ENCODE measurements at regions not wholly inside any gene's neighbourhood (a gene's known extent, or its start where the extent isn't known, plus 50 kb on each side); places are given as distances from the start of the nearest gene placed in this dataset.
"Not testable (repeated sequence)": the region's sequence is repeated elsewhere in the genome, so short reads cannot be mapped to it uniquely, and the experiment has no call there.

GRCh38 chr4:127528302-127528701, 104.5 kb upstream of the INTU start:
- Histone ChIP-seq H3K4me1 (ENCODE audit: control insufficient read depth in 2 of 2, insufficient read depth in 2 of 2, low read length in 2 of 2) (no peaks in the 10 kb centered on the region), H3K27ac (ENCODE audit: low read length in 2 of 2) (no peak overlapping the region), H3K79me2 (ENCODE audit: control insufficient read depth, insufficient read depth, low read length) (no peaks in the 10 kb centered on the region), H3K9me3 (ENCODE audit: control extremely low read depth in 1 of 3, control insufficient read depth in 2 of 3, insufficient read depth in 1 of 3, low read length in 2 of 3) (no peaks in the 10 kb centered on the region), H3K4me2 (replicated peaks; ENCODE audit: low read depth, low read length, poor library complexity, severe bottlenecking) (no peak overlapping the region), H4K20me1 (ENCODE audit: control insufficient read depth, insufficient read depth, low read length, poor library complexity, severe bottlenecking) (no peaks in the 10 kb centered on the region), H3K27me3 (replicated peaks in 1 of 4; ENCODE audit: control extremely low read depth in 1 of 4, control insufficient read depth in 3 of 4, insufficient read depth in 4 of 4, low read length in 3 of 4) (peaks cover 0 to 2% (median 0%) of the 10 kb centered on the region in 4 experiments), H3K4me3 (ENCODE audit: control extremely low read depth in 1 of 5, extremely low read depth in 1 of 5, insufficient read depth in 1 of 5, low read depth in 2 of 5, low read length in 4 of 5) (no peak overlapping the region), H3K9ac (ENCODE audit: low read length) (no peak overlapping the region), H3K36me3 (replicated peaks in 1 of 2; ENCODE audit: control extremely low read depth in 1 of 2, control insufficient read depth in 1 of 2, extremely low read depth in 1 of 2, insufficient read depth in 2 of 2, low read length in 1 of 2) (no peaks in the 10 kb centered on the region), H2AFZ (ENCODE audit: insufficient read depth, low read depth, low read length, poor library complexity, severe bottlenecking) (no peak overlapping the region)
- POLR2A ChIA-PET, result no interaction called here
- Mint-ChIP-seq H3K4me1 (no peaks in the 10 kb centered on the region), H3K27ac (no peak overlapping the region), H3K4me3 (no peak overlapping the region), H3K27me3 (no peaks in the 10 kb centered on the region), H3K9me3 (ENCODE audit: insufficient read depth) (no peaks in the 10 kb centered on the region)
- TF ChIP-seq EZH2 (IDR thresholded peaks at IDR 0.05; ENCODE audit: borderline replicate concordance, insufficient read depth, low read depth, low read length, poor library complexity, severe bottlenecking), result no peak
- no peak for DNase-seq
- WGBS (ENCODE audit: insufficient coverage), result no CpG with 5 or more reads among the region's 1 CpG
- CTCF ChIA-PET, result no interaction called here
- ATAC-seq (ENCODE audit: low read depth), result no peak
- intact Hi-C loops (cut with micrococcal nuclease), result no loop called here

- POLR2A ChIA-PET; H3K79me2 ChIP-seq (ENCODE audit: control insufficient read depth, insufficient read depth, low read length); H3K4me3 ChIP-seq (ENCODE audit: control extremely low read depth in 1 of 5, extremely low read depth in 1 of 5, insufficient read depth in 1 of 5, low read depth in 2 of 5, low read length in 4 of 5); H3K4me1 ChIP-seq (ENCODE audit: control insufficient read depth in 2 of 2, insufficient read depth in 2 of 2, low read length in 2 of 2); CTCF ChIA-PET; H3K27me3 Mint-ChIP-seq; H3K27me3 ChIP-seq (replicated peaks in 1 of 4; ENCODE audit: control extremely low read depth in 1 of 4, control insufficient read depth in 3 of 4, insufficient read depth in 4 of 4, low read length in 3 of 4); H3K9me3 Mint-ChIP-seq (ENCODE audit: insufficient read depth); H3K9me3 ChIP-seq (ENCODE audit: control extremely low read depth in 1 of 3, control insufficient read depth in 2 of 3, insufficient read depth in 1 of 3, low read length in 2 of 3); H3K27ac ChIP-seq (ENCODE audit: low read length in 2 of 2); H3K4me2 ChIP-seq (replicated peaks; ENCODE audit: low read depth, low read length, poor library complexity, severe bottlenecking); H3K4me3 Mint-ChIP-seq; H3K9ac ChIP-seq (ENCODE audit: low read length); intact Hi-C loops (cut with micrococcal nuclease); H2AFZ ChIP-seq (ENCODE audit: insufficient read depth, low read depth, low read length, poor library complexity, severe bottlenecking); H3K36me3 ChIP-seq (replicated peaks in 1 of 2; ENCODE audit: control extremely low read depth in 1 of 2, control insufficient read depth in 1 of 2, extremely low read depth in 1 of 2, insufficient read depth in 2 of 2, low read length in 1 of 2); H3K4me1 Mint-ChIP-seq; H3K27ac Mint-ChIP-seq; DNase-seq; ATAC-seq (ENCODE audit: low read depth); H4K20me1 ChIP-seq (ENCODE audit: control insufficient read depth, insufficient read depth, low read length, poor library complexity, severe bottlenecking): not testable (repeated sequence)
Observed at GRCh38 chr4:127529879-127530278, 102.9 kb upstream of the INTU start.

Data from B cell (primary cell).